ENCODE measurements at regions not wholly inside any gene's neighbourhood (a gene's known extent, or its start where the extent isn't known, plus 50 kb on each side); places are given as distances from the start of the nearest gene placed in this dataset.

GRCh38 chr1:188089015-188089414, 1260.3 kb downstream of the PLA2G4A start:
- TF ChIP-seq CTCF (IDR thresholded peaks at IDR 0.05; ENCODE audit: low read depth, low read length, missing input control) (no peak), RAD21 (IDR thresholded peaks at IDR 0.05) (no peak), HNF4A (conservative IDR thresholded peaks at IDR 0.05) (no peak), REST (IDR thresholded peaks at IDR 0.05) (no peak), ZBTB33 (IDR thresholded peaks at IDR 0.05) (no peak), EGR1 (IDR thresholded peaks at IDR 0.05; ENCODE audit: low read depth in 2 of 2) (no peak), ATF3 (IDR thresholded peaks at IDR 0.05) (no peak), SP1 (IDR thresholded peaks at IDR 0.05) (no peak)

Data from liver (tissue), 3 donors.